ENCODE measurements at regions not wholly inside any gene's neighbourhood (a gene's known extent, or its start where the extent isn't known, plus 50 kb on each side); places are given as distances from the start of the nearest gene placed in this dataset.

DNA sequence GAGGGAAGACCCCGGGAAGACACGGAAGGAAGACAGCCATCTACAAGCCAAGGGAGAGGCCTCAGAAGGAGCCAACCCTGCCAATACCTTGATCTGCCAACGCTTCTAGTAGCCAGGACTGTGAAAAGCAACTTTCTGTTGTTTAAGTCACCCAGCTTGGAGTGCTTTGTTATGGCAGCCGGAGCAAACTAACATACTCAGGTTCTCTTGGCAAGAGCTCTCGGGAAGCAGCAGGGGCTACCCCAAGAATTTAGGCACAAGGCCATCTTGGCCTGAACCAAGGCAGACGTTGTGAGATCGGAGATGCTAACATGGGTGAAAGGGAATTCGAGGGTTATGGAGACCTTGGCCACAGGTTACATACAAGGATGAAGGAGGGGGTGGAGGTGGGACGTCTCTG lies 78.6 kb upstream of the KLHL29 start:
- no peak for TF ChIP-seq POLR2A (IDR thresholded peaks at IDR 0.05)
- TF ChIP-seq, protein P1, sequence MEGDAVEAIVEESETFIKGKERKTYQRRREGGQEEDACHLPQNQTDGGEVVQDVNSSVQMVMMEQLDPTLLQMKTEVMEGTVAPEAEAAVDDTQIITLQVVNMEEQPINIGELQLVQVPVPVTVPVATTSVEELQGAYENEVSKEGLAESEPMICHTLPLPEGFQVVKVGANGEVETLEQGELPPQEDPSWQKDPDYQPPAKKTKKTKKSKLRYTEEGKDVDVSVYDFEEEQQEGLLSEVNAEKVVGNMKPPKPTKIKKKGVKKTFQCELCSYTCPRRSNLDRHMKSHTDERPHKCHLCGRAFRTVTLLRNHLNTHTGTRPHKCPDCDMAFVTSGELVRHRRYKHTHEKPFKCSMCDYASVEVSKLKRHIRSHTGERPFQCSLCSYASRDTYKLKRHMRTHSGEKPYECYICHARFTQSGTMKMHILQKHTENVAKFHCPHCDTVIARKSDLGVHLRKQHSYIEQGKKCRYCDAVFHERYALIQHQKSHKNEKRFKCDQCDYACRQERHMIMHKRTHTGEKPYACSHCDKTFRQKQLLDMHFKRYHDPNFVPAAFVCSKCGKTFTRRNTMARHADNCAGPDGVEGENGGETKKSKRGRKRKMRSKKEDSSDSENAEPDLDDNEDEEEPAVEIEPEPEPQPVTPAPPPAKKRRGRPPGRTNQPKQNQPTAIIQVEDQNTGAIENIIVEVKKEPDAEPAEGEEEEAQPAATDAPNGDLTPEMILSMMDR (IDR thresholded peaks at IDR 0.05 in 4 of 5, conservative IDR thresholded peaks at IDR 0.05 in 1 of 5), result no peak

Measured in gastrocnemius medialis (tissue), 4 donors.